ENCODE measurements at regions not wholly inside any gene's neighbourhood (a gene's known extent, or its start where the extent isn't known, plus 50 kb on each side); places are given as distances from the start of the nearest gene placed in this dataset.
"Not testable (repeated sequence)": the region's sequence is repeated elsewhere in the genome, so short reads cannot be mapped to it uniquely, and the experiment has no call there.

- not testable (repeated sequence) for H3K36me3 Mint-ChIP-seq (ENCODE audit: low read depth); H3K27me3 Mint-ChIP-seq (ENCODE audit: insufficient read depth)
These were observed 210.4 kb upstream of the TGIF2LY start for GRCh38 chrY:3368459-3368858.

GRCh38 chrY:3391508-3391907, 187.4 kb upstream of the TGIF2LY start:
- not testable (repeated sequence) for H3K9me3 Mint-ChIP-seq; H3K36me3 Mint-ChIP-seq (ENCODE audit: low read depth); H3K4me3 Mint-ChIP-seq; H3K4me1 Mint-ChIP-seq (ENCODE audit: low read depth); DNase-seq; H3K27ac Mint-ChIP-seq; H3K27me3 Mint-ChIP-seq (ENCODE audit: insufficient read depth)

More at GRCh38 chrY:3368459-3368858, 210.4 kb upstream of the TGIF2LY start:
- DNase-seq; H3K27ac Mint-ChIP-seq; H3K4me1 Mint-ChIP-seq (ENCODE audit: low read depth); H3K4me3 Mint-ChIP-seq; H3K9me3 Mint-ChIP-seq: not testable (repeated sequence)

- not testable (repeated sequence) for H3K9me3 Mint-ChIP-seq; H3K36me3 Mint-ChIP-seq (ENCODE audit: low read depth); H3K27me3 Mint-ChIP-seq (ENCODE audit: insufficient read depth); DNase-seq; H3K4me1 Mint-ChIP-seq (ENCODE audit: low read depth); H3K27ac Mint-ChIP-seq; H3K4me3 Mint-ChIP-seq
These were observed 174.6 kb upstream of the TGIF2LY start for GRCh38 chrY:3404241-3404640.

GRCh38 chrY:3405585-3405984, 173.3 kb upstream of the TGIF2LY start:
- not testable (repeated sequence) for H3K27me3 Mint-ChIP-seq (ENCODE audit: insufficient read depth); H3K27ac Mint-ChIP-seq; H3K4me3 Mint-ChIP-seq; H3K4me1 Mint-ChIP-seq (ENCODE audit: low read depth); H3K36me3 Mint-ChIP-seq (ENCODE audit: low read depth); H3K9me3 Mint-ChIP-seq
- peak; percentile 5 for DNase-seq
- TF ChIP-seq CTCF (IDR thresholded peaks at IDR 0.05), result peak; percentile 79

GRCh38 chrY:3406896-3407452, 171.9 kb upstream of the TGIF2LY start:
- not testable (repeated sequence) for H3K4me1 Mint-ChIP-seq (ENCODE audit: low read depth); H3K9me3 Mint-ChIP-seq; H3K36me3 Mint-ChIP-seq (ENCODE audit: low read depth); H3K27me3 Mint-ChIP-seq (ENCODE audit: insufficient read depth); H3K27ac Mint-ChIP-seq; DNase-seq; H3K4me3 Mint-ChIP-seq
- TF ChIP-seq CTCF (IDR thresholded peaks at IDR 0.05), result peak; percentile 41; the same call in 1 of the 2 replicates

- not testable (repeated sequence) for H3K27me3 Mint-ChIP-seq (ENCODE audit: insufficient read depth); H3K9me3 Mint-ChIP-seq
These were observed 168.5 kb upstream of the TGIF2LY start for GRCh38 chrY:3410322-3410892.

More at GRCh38 chrY:3410322-3410892, 168.5 kb upstream of the TGIF2LY start:
- H3K4me1 Mint-ChIP-seq (ENCODE audit: low read depth); DNase-seq; H3K27ac Mint-ChIP-seq; H3K36me3 Mint-ChIP-seq (ENCODE audit: low read depth); H3K4me3 Mint-ChIP-seq: not testable (repeated sequence)
